ENCODE measurements at regions not wholly inside any gene's neighbourhood (a gene's known extent, or its start where the extent isn't known, plus 50 kb on each side); places are given as distances from the start of the nearest gene placed in this dataset.
"Not testable (repeated sequence)": the region's sequence is repeated elsewhere in the genome, so short reads cannot be mapped to it uniquely, and the experiment has no call there.

DNA sequence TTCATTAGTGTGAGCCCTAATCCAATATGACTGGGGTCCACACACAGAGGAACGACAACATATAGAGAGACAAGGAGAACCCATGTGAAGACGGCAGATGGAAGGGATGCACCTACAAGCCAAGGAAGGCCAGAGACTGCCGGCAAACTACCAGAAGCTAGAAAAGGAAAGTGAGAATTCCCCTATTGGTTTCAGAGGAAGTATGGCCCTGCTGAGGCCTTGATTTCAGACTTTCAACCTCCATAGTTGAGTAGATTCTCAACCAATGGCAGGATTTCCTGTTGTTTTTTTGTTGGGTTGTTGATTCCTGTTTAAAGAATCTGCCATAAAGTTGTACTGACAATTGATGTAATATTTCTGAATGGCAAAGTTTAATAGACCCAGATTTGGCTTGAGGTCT is 241.5 kb downstream of the SATB2 start:
- DNase-seq, result no peak

DNA sequence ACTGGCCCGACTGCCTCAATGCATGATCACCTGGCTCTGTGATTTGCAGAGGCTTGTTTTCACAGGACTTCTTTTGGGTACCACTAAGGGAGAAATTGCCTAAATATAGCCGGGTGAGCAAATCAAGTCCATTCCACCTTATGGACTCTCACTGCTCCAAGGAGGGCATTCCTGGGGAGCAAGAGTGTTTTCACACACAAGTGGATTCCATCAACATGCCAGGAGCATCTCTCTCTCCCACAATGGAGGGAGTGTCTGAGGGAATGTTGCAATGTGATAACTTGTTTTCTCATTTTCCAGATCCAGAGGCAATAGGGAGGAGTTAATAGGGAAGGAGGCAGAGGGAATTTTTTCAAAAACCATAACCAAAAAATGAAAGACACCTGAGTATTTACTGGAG is 250.7 kb downstream of the SATB2 start:
- no peak for DNase-seq

DNA sequence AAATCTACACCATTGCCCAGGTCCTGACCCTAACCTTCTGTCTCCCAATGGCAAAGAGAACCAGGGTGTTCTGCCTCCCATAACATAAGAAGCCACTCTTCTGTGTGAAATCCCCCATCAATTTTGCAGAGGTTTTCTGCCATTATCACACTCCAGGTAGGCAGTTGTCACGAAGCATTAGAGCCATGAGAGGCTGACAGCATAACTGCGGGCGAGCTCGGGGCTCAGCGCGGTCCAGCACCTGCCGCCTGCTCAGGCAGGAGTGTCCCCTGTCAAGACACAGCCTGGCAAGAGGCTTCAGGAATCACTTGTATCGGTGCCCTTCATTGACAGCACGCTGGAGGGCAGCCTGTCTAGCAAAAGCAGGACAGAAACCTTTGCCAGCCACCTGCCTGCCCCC is 251.2 kb downstream of the SATB2 start:
- DNase-seq, result no peak

DNA sequence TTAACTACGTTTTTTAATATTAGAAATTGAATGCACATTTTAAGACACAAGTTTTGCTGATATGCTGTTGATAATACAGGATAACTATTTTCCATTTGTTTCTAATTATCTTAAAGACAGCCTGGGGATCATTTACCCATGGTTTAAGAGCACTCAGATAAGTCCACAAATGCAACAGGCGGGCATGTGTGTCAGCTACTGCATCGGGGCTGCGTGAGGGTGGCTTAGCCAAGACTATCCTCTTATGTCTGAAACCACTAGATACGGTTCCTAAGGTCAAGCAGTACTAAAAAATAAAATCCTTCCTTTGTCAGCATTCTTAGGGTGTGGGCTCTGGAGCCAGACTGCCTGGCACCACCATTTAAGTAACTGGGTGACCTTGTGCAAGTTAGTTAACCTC is 254.8 kb downstream of the SATB2 start:
- no peak for DNase-seq

DNA sequence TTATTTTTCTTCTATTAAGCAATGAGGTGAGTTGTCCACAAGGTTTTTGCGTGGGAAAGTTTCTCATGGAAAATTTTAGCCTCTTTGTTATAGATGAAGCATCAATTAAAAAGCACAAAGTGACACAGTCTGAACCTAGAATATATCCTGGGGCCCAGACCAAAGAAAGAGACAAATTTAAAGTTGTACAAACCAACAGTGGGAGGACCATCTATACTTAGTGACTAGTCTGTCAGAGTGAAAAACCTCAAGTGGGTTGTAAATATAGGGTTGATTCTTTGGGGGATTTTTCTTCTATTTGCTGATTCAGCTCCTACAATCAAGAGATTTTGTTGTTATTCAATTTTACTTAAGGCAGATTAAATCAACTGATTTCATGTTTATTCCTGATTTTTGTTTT is 256.2 kb downstream of the SATB2 start:
- DNase-seq, result no peak

DNA sequence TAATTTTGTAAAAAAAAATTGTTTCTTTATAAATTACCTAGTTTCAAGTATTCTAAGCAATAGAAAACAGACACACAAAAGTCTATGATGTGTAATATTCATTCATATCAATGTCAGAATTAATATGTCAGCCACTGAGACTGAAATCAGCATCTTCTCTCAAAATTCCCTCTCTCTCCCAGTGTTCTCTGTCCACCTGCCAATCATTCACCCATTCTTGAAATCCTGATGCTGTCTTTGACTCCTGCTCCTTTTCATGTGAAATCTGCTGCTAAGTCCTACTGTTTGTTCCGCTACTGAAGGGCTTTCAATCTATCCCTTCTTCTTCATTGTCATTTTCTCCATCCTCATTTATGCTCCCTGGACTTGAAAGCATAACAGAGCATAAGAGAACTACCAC is 257.9 kb downstream of the SATB2 start:
- DNase-seq, result no peak

DNA sequence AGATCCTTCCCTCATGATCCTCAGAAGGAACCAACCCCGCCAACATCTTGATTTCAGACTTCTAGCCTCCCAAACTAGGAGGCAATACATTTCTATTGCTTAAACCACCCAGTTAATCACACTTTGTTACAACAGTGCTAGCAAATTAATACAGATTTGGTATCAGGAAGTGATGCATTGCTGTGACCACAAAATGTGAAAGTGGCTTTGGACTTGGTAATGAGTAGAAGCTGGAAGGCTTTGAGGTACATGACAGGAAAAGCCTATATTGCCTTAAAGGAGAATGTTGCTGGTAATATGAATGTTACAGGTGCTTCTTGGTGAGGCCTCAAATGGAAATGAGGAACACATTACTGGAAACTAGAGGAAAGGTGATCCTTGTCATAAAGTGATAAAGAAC is 260.3 kb downstream of the SATB2 start:
- DNase-seq, result no peak

DNA sequence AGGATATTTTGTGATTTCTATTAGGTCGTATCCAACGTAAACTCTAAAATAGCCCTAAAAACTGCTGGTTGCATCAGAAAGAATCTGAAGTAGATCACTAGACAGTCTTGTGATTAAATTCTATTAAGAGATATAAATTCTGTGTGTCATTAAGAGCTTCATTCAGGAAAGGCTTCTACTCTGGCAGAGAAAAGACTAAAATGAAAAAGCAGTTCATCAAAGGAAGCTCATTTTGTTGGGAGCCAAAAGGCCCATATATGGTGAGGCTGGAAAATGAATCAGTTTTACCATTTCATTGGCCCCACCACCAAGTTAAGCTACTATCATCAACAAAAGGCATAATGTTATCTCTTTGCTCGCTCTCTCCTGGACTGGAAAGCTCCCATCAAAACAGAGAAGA is 261.1 kb downstream of the SATB2 start:
- no peak for DNase-seq

DNA sequence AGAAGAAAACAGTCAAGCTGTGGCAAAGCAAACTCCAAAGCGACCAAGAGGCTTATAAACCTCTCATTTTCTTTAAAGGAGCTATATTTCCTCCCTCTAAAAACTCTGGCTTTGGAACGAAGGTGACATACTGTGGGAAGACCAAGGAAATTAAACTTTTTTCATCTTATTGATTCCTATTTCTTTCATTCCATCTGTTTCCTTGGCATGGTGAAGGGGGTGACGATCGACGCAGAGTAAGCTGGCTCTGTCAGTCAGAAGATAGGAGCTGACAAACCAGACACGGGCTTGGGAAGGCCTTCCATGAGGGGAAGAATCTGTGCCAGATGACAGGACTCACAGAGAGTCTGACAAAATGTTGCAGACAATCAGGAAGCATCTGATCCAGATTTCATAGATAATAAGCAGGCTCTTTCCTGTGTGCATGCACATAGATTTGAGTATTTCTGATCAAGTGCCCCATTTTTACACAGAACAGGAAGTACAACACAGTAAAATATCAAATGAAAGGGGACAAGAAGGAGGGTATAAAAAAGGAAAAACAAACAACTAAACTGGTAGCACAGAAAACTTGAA is 261.7 kb downstream of the SATB2 start:
- DNase-seq, result no peak

DNA sequence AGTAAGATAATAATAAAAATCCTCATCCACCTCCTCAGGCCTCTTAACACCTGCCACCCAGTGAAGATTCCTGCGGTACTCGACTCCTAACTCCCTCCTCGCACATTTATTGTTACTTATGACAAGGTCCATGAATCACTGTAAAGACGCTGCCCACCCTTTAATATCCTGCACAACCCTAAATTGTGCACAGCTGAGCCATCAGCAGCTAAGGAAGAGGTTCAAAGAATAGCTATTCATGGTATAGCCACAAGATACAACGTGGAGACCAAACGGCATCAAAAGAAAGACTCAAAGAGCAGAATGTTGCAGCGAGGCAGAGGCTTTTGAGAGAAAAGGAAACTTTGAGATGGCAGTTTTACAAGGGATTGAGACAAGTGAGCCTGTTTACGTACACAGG is 266.3 kb downstream of the SATB2 start:
- no peak for DNase-seq

DNA sequence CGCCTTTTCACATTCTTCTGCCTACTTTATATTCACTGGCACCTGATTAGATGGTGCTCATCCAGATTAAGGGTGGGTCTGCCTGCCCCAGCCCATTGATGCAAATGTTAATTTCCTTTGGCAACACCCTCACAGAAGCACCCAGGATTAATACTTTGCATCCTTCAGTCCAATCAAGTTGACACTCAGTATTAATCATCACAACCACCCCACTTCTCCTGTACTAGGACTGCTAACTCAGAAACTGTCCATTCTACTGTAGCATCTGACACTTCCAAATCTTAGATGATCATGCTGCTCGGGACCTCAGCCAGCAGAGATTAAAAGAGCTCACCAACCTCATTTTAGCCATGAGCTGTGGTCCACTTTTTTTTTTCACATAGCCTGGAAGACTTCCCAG is 268.5 kb downstream of the SATB2 start:
- DNase-seq, result no peak

DNA sequence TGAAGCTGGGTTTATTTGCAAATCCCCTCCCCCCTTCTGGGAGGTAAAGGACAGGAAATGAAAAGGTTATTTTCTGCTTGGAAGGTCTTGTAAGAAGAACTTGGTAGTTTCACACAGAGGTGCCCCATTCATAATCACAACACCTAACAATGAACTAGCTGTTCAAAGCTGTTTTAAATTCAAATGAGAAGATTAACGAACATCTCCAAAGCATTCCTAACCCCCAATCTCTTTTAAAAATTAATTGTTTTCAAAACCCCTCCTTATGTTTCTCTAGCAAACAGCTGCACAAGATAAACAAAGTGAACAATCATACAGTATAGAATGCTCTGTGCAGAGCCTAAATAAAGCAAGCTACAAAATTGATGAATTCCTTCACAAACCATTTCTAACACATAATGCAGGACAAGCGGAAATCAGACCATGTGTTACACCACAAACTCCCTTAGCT is 271.4 kb downstream of the SATB2 start:
- DNase-seq, result no peak

DNA sequence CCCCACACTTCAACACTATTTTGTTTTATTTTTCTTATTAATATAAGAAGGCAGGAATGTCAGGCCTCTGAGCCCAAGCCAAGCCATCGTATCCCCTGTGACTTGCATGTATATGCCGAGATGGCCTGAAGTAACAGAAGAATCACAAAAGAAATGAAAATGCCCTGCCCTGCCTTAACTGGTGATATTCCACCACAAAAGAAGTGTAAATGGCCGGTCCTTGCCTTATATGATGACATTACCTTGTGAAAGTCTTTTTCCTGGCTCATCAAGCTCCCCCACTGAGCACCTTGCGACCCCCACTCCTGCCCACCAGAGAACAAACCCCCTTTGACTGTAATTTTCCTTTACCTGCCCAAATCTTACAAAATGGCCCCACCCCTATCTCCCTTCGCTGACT is 272.6 kb downstream of the SATB2 start:
- DNase-seq, result not testable (repeated sequence)

DNA sequence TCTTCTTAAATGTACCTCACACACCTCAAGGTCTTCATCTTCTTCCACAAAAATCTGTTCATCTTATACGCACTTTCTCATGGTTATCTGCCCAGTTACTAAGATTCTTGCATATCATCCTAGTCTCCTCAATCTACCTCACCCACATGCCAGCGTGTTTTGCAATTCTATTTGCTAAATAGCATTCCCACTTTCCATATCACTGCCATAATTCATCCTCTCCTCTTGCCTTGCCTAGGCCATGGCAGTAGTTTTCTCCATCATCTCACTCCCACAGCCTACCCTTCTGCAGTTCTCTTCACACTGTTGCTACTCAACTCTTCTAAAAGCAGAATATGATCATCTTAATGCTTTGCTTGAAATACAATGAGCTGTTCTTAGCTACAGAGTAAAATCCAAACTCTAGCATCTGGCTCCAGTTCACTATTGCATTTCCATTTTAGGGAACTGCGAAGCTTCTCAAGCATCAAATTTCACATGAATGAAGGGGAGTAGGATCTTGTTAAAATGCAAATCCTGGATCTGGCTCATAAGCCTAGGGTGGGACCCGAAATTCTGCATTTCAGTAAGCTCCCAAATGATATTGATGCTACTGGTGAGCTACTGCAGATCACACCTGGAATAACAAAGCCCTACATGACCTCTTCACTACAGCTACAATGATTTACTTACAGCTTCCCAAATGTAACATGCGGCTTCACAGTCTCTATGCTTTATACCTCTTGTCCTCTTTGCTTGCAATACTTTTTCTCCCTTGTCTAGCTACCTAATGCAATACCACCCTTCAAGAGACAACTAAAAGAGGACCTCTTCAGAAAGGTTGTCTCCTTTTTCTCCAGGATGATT is 293.9 kb downstream of the SATB2 start:
- no peak for DNase-seq

DNA sequence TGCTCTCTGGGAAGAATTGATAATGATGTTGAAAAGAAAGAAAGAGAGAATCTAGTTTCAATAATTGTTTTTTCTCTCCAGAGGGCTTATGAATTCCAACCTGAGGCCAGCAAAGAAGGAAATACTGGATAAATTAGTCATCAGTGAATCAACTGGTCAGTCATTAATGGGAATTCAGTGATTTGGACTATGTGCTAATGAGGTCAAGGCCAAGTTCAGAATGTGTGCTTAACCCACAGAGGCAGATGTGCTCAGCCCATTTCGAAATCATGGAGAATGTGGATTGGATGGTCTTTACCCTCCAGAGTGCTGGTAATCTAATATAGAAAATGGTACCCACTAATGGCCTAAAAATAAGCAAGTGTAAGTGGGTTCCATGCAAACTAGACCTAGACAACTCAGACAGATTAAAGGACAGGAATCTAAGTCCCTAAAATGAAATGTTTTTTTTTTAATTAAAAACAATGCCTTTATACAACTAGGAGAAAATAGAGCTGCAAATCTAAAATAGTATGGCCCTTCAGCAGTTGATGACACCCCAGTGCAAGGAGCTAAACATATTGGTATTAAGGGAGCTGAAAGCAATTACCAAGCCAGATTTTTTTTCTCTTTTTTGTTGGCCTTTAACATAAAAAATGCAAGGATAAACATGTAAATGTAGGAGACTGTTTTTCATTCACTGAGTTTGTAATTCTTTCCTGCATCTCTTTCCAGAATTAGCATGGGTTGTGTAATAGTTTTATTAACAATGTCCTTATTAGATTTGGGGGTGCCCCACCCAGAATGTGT is 296.9 kb downstream of the SATB2 start:
- no peak for DNase-seq

DNA sequence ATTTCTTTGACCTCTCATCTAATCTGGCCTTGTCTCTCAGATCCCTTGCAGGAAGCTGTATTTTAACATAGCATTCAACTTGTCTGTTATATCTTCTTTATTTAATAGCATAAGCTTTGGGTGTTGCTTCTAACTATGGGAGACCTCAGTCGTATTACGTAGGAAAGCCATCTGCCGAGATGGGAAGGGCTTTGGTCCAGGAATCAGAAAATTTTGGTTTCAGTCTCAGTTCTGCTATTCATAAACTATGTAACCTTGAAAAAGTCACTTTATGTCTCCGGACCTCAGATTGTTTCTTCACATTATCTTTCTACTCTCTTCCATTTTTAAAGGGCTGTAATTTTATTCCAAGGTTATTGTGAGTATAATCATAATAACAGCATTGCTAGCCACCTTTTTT is 297.7 kb downstream of the SATB2 start:
- no peak for DNase-seq

DNA sequence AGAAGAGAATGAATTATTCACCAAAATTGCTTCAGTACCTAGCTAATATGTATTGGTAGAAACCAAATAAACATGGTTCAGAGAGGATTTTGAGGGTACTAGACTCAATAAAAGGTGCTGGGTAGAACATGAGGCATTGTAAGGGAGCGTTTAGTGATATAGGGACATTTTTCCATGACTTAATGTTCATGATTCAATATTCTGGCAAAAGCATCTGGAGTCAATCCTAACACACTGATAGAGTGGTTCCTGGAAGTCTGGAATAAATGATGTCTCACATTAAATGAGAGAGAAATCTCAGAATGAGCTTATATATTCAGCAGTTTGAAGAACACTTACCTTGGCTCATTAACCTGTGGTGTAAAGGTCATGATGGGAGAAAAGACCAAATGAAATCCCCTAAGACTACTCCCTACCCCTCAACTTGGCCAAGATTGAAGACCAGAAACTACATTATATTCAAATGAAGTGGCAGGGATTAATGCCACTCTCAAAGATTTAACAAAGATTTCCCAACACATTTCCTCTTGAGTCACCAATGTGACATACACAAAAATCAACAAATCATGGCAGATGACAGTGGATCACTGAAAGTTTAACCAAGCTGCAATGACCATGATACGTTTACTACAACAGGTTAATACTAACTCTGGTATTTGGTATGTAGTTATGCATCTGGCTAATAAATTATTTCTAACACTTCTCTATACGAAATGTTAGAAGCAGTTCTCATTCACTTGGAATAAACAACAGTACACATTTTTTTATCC is 309.5 kb downstream of the SATB2 start:
- no peak for DNase-seq

DNA sequence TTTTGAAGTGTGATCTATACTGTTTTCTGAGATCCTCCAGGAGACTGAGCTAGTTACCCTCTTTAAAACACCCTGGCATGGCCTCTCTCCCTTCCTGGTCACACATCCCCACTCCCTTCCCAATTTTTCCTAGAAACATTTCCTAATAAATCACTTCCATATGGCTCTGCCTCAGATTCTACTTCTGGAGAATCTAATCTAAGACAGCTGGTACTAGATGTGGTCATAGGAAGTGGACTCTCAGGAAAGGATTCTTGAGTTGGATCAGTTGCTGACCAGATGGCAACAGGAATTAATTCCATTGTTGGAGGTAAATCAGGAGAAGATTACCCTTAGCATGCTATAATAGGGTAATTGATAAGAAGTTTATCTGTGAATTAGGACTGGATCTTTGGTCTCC is 310.5 kb downstream of the SATB2 start:
- no peak for DNase-seq

DNA sequence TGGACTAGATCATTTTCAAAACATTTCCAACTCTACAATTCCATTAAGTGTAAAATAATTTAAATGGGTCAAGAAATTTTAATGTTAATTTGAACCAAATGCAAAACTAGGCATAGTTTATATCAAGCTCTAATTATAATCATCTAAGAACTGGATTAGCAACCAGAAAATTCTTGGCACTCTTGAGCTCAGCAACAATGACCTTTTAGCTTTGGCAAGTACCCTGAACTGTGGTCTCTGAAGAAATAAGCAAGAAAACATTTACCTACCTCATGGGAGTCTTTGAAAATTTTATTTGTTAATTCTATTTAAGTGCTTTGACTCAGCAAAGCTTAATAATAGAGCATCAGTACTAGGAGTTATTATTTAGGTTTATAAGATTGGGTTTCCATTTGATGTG is 313.2 kb downstream of the SATB2 start:
- DNase-seq, result no peak

DNA sequence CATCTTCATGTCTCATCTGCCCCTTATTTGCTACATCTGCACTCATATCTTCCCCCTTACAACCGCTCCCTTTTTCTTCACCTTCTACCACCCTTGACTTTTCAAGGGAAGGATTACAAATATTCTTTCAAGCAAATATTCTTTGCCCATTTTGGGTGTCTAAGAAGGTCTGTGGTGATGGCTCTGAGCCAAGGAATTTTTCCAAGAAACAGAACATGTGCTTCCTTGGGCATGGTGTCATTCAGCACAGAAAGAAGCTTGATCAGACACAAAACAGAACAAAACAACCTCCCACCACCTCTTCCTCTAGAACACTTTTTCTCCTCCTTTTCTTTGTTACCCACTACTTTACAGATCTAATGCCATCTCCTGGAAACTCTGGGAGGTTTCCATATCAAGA is 313.7 kb downstream of the SATB2 start:
- DNase-seq, result no peak

DNA sequence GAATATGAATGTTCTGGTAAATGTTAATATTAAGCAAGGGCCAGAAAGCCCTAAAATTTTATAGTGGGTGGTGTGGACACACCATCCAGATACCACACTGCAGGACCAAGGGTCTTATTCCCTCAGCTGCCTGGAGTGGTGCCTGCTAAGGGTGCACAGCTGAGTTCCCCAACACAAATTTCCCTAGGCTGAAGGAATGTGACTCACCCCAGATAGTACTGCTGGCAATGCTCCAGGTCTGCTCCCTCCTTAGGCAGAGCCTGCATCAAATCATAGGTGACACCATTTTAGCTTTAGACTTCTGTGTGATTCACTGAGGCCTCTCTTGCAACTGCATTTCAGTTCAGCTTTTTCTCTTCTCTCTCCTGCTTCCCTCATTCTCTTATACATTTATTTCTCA is 321.1 kb downstream of the SATB2 start:
- no peak for DNase-seq

DNA sequence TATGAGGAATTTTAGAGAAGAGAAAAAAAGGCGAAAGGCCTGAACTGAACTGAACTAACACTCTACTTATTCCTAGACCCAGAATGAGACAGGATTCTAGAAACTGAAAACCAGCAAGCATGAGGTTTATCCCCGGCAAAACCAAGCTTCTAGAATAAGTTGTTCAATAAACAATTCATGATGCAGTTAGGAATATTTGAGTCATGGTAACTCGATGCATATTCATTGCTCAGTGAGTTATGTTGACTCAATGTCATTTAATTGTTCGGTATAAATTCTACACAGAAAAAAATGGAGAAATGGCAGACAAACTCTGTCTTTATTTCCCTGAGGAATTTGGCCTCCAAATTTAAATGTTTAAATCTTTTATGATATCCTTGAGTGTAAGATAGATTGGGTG is 321.5 kb downstream of the SATB2 start:
- no peak for DNase-seq

DNA sequence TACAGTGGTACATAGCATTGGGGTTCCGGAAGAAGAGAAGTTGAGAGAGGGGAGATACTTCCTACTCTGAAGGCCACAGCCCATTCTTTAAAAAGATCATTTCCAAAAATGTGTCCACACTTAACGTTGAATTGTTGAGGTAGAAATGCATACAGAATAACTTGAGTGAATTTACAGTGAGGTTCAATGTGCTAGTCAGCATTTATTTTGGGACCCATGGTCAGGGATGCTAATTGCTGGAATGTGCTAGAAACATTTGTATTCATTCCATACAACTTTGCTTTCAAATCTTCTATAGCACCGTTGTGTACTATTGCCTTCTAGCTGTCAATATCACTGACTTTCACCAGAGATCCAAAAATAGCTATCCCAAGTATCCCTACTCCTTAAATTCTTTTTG is 325.9 kb downstream of the SATB2 start:
- DNase-seq, result no peak
